Astrocyte of the cerebellum (primary cell): ENCODE measurements at regions not wholly inside any gene's neighbourhood (a gene's known extent, or its start where the extent isn't known, plus 50 kb on each side); places are given as distances from the start of the nearest gene placed in this dataset.

ENCODE experiments used
- DNase-seq: peaks from one replicate; pipeline ENCODE4 v3.0.0-alpha.2; 2011; ENCODE audit warnings: low read depth
- H3K4me3 ChIP-seq: 2 replicates; pipeline ENCODE4 v1.5.1; 2011; ENCODE audit warnings: mild to moderate bottlenecking, low read depth, low read length, moderate library complexity
- CTCF ChIP-seq: IDR thresholded peaks from 2 replicates; pipeline ENCODE4 v1.5.1; 2012; ENCODE audit warnings: low read length, low read depth, moderate library complexity, mild to moderate bottlenecking; ENCODE audit errors: missing control alignments
- in situ Hi-C: cut with HindIII; loops from 2 replicates; pipeline ENCODE4 v1.10.0; 2017; ENCODE audit warnings: low sequenced_read_pairs

DNA sequence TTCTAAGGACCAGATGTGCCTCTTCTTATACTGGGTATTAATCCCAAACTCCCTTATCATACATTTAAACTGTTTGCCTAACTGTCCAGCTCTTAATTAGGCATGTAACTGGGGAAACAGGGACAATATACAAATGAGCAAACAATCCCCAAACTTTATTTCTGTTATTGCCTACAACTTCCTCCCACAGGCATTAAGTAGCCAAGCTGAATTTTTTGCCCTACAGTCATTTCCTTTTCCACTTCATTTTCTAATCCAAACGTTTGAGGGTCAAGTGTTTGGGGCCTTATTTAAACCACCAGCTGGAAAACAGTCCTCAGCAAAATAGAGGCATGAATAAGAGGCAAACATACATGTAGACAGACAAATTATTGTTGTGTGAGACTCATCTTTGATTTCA lies 77.4 kb upstream of the CCL2 start:
- DNase-seq, result no peak
- in situ Hi-C loops, result loop anchor here (25.0 kb wide), 1 partner anchor 185 kb away; the partner anchor contains the start of genes CCL1 and CCL13
- H3K4me3 ChIP-seq, result no peak overlapping the region
- TF ChIP-seq CTCF, result no peak

GRCh38 chr17:34178092-34178491 lies 77.0 kb upstream of the CCL2 start:
- H3K4me3 ChIP-seq, result no peak overlapping the region
- no peak for TF ChIP-seq CTCF
- in situ Hi-C loops, result loop anchor here (25.0 kb wide), 1 partner anchor 184 kb away; the partner anchor contains the start of genes CCL1 and CCL13
- no peak for DNase-seq

DNA sequence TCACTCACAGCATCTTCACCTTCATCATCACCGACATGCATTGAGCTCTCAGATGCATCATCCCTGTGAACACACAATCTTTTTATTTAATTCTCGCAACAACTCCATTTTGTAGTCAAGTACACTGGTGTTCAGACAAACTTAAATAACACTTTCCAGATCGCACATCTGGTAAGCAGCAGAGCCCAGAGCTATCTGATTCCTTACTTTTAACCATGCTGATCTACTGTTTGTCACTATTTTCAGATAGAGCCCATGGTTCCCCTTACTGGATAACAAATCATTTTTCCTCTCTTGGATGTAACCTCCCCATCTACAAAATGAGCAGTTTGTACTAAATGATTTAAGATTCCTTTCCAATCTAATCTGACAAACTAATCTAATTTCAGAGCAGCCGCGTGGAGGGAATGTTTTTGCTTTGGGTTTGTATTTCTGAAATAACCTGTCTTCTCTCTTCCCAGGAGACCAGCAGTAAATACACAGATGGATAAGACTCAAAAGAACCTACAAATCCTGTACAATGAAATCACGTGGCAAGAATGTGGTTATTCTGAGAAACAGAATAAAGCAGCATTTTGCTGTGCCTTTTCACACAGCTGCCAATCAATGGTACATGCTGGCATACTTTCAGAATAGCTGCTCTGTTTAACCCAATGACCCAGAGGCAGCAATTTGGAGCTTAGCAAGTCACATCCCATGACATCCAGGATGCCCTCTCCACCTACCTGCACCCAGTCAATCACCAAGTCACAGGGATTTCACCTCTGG lies 72.9 kb upstream of the CCL2 start:
- no peak overlapping the region for H3K4me3 ChIP-seq
- no peak for DNase-seq
- no peak for TF ChIP-seq CTCF
- in situ Hi-C loops, result loop anchor here (25.0 kb wide), 1 partner anchor 180 kb away; the partner anchor contains the start of genes CCL1 and CCL13

GRCh38 chr17:34195987-34196386 lies 59.1 kb upstream of the CCL2 start:
- H3K4me3 ChIP-seq, result no peak overlapping the region
- no peak for TF ChIP-seq CTCF
- in situ Hi-C loops, result loop anchor here (25.0 kb wide), 1 partner anchor 166 kb away; the partner anchor contains the start of genes CCL1 and CCL13
- DNase-seq, result no peak

DNA sequence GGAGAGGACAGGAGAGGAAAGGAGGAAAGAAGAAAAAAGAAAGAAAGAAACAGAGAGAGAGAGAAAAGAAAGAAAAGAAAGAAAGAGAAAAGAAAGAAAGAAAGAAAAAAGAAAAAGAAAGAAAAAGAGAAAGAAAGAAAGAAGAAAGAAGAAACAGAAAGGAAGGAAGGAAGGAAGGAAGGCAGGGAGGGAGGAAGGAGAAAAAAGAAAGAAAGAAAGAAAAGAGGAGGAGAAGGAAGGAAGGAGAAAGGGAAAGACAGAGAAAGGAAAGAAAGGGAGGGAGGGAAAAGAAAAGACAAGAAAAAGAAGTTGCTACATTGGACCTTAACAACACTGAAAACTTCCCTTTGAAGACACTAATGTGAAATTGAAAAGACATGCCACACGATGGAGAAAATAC lies 56.6 kb upstream of the CCL2 start:
- TF ChIP-seq CTCF, result no peak
- DNase-seq, result no peak
- in situ Hi-C loops, result loop anchor here (25.0 kb wide), 1 partner anchor 164 kb away; the partner anchor contains the start of genes CCL1 and CCL13
- no peak overlapping the region for H3K4me3 ChIP-seq

DNA sequence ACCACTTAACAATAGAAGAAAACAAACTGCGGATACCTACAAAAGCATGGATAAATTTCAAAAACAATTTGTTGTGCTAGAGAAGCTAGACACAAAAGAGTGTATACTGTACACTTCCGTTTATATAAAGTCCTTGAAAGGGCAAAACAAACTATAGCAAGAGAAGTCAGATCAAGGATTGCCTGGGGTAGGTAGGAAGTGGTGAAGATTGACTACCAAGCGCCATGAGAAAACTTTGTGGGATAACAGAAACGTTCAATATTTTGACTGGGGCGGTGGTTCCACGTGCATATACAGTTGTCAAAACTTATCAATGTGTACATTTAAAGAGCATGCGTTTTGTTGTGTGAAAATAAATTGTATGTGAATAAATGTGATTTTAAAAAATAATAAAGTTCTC lies 55.6 kb upstream of the CCL2 start:
- no peak for TF ChIP-seq CTCF
- in situ Hi-C loops, result loop anchor here (25.0 kb wide), 1 partner anchor 163 kb away; the partner anchor contains the start of genes CCL1 and CCL13
- H3K4me3 ChIP-seq, result no peak overlapping the region
- DNase-seq, result no peak
